Endothelial cell of umbilical vein (primary cell): ENCODE measurements at regions not wholly inside any gene's neighbourhood (a gene's known extent, or its start where the extent isn't known, plus 50 kb on each side); places are given as distances from the start of the nearest gene placed in this dataset.

Experiments
- CTCF ChIP-seq, 2 donors: IDR thresholded peaks; 1 replicate in 1 of 2; 2 replicates in 1 of 2; pipeline ENCODE4 v1.5.1; 2011; ENCODE audit warnings: low read length in 2 of 2, mild to moderate bottlenecking in 2 of 2, moderate library complexity in 2 of 2, control low read depth in 1 of 2, inconsistent platforms in 1 of 2, low read depth in 1 of 2; ENCODE audit not compliant: insufficient read depth in 1 of 2; ENCODE audit errors: extremely low read depth in 1 of 2
- EZH2 ChIP-seq: IDR thresholded peaks from 2 replicates; pipeline ENCODE4 v1.6.1; 2012; ENCODE audit warnings: borderline replicate concordance, low read depth, mild to moderate bottlenecking, moderate library complexity, low read length, inconsistent platforms; ENCODE audit not compliant: severe bottlenecking
- MYC ChIP-seq: IDR thresholded peaks from one replicate; pipeline ENCODE4 v1.6.1; 2011; ENCODE audit warnings: mild to moderate bottlenecking, low read depth, low read length
- POLR2A ChIP-seq: IDR thresholded peaks from 2 replicates; pipeline ENCODE4 v1.6.1; 2012; ENCODE audit warnings: low read depth, mild to moderate bottlenecking, control low read depth, low read length
- POLR2AphosphoS5 ChIP-seq: IDR thresholded peaks from 2 replicates; pipeline ENCODE4 v1.6.1; 2012; ENCODE audit warnings: low read depth, mild to moderate bottlenecking, control low read depth, low read length, moderate library complexity; ENCODE audit not compliant: insufficient read depth
- TF ChIP-seq, protein P1 (sequence below): IDR thresholded peaks from 2 replicates; pipeline ENCODE4 v1.6.1; 2011; ENCODE audit not compliant: insufficient read depth, insufficient read length

DNA sequence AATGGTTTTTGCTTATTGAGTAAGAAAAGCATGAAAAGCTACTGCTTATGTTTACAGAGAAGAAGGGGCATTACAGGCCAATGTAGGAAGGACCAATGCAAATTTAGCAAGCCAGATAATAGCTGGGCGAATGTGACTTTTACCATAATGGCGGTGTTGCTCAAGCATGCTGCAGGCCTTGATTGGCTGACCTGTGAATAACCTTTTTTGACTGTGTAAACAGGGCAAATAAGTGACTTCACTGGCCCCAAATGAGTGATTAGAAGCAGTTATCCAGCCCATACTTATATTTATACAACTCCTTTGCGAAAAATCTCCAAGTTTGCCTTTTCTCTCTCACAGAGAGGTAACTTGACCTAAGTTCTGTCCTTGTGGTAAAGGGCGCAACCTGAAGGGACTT lies 146.9 kb downstream of the SP3 start:
- no peak for TF ChIP-seq POLR2A
- no peak for TF ChIP-seq CTCF (IDR thresholded peaks at IDR 0.05; ENCODE audit: extremely low read depth in 1 of 2, insufficient read depth in 1 of 2, low read depth in 1 of 2, low read length in 2 of 2)
- no peak for TF ChIP-seq EZH2
- no peak for TF ChIP-seq MYC
- no peak for TF ChIP-seq POLR2AphosphoS5
- TF ChIP-seq, protein P1, sequence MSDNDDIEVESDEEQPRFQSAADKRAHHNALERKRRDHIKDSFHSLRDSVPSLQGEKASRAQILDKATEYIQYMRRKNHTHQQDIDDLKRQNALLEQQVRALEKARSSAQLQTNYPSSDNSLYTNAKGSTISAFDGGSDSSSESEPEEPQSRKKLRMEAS = no peak
